ENCODE measurements at regions not wholly inside any gene's neighbourhood (a gene's known extent, or its start where the extent isn't known, plus 50 kb on each side); places are given as distances from the start of the nearest gene placed in this dataset.
A peak's percentile ranks its signal among the peaks of the same experiment; 100 is the strongest.

DNA sequence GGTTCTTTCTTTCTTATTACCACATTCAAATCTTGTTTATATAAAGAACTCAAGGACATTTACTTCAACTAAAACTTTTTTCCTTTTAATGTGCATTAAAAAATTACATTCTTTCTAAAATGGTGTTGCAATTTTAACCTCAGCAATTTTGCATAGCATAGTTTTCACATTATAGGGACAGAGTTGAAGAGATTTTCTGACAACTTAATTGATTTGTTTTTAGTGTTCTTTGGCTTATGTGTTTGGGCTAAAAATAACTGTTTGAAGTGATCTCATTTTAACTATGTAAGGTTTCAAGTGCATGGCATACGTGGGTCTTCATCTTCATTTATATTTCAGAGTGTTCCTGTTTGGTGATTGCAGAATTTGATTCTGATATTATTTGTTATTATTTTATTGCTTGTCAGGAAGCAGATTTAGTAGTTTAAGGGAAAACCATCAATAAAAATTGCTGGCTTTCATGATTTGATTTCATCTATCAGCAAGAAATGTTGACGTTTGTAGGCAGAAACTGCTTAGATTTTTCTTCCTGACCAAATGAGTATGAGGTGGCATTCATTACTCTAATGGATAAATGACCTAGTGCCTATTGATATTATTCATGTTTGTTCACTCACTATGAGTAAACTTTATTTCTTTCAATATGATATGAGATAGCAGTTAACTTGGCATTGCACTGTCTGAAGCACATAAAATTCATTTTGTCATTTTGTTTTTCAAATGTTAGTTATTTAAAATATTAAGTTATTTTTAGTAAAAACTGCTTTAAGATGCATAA lies 398.4 kb downstream of the NUP35 start:
- Histone ChIP-seq H3K4me2 (ENCODE audit: low read length) (no peak overlapping the region), H3K9me3 (ENCODE audit: low read length) (no peaks in the 10 kb centered on the region), H3K4me3 (ENCODE audit: low read length) (no peak overlapping the region), H3K79me2 (ENCODE audit: low read length) (no peaks in the 10 kb centered on the region), H3K27ac (ENCODE audit: low read length) (no peak overlapping the region), H3K27me3 (ENCODE audit: low read length) (no peaks in the 10 kb centered on the region), H3K4me1 (ENCODE audit: insufficient read depth, low read length) (no peaks in the 10 kb centered on the region), H4K20me1 (ENCODE audit: low read length) (no peaks in the 10 kb centered on the region), H2AFZ (ENCODE audit: low read length) (no peak overlapping the region), H3K9me2 (replicated peaks; ENCODE audit: low read length) (no peaks in the 10 kb centered on the region), H3F3A (ENCODE audit: low read length, unreplicated experiment) (no peaks in the 10 kb centered on the region), H3K9ac (ENCODE audit: low read length) (no peak overlapping the region), H3K36me3 (ENCODE audit: low read depth, low read length) (no peaks in the 10 kb centered on the region)
- TF ChIP-seq EZH2phosphoT487 (IDR thresholded peaks at IDR 0.05; ENCODE audit: borderline replicate concordance, low read length) (no peak), EZH2 (IDR thresholded peaks at IDR 0.05; ENCODE audit: low read length, unreplicated experiment) (no peak)
- TF ChIP-seq, protein P1, sequence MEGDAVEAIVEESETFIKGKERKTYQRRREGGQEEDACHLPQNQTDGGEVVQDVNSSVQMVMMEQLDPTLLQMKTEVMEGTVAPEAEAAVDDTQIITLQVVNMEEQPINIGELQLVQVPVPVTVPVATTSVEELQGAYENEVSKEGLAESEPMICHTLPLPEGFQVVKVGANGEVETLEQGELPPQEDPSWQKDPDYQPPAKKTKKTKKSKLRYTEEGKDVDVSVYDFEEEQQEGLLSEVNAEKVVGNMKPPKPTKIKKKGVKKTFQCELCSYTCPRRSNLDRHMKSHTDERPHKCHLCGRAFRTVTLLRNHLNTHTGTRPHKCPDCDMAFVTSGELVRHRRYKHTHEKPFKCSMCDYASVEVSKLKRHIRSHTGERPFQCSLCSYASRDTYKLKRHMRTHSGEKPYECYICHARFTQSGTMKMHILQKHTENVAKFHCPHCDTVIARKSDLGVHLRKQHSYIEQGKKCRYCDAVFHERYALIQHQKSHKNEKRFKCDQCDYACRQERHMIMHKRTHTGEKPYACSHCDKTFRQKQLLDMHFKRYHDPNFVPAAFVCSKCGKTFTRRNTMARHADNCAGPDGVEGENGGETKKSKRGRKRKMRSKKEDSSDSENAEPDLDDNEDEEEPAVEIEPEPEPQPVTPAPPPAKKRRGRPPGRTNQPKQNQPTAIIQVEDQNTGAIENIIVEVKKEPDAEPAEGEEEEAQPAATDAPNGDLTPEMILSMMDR (conservative IDR thresholded peaks at IDR 0.05; ENCODE audit: low read depth, low read length), result no peak
- ATAC-seq, result no peak
- BruUV-seq (replicated peaks), result no TSS peak
- no peak for DNase-seq
- ChIA-PET CTCF (no interaction called here), POLR2A (ENCODE audit: unreplicated experiment) (no interaction called here)
- intact Hi-C loops (cut with micrococcal nuclease), result no loop called here

DNA sequence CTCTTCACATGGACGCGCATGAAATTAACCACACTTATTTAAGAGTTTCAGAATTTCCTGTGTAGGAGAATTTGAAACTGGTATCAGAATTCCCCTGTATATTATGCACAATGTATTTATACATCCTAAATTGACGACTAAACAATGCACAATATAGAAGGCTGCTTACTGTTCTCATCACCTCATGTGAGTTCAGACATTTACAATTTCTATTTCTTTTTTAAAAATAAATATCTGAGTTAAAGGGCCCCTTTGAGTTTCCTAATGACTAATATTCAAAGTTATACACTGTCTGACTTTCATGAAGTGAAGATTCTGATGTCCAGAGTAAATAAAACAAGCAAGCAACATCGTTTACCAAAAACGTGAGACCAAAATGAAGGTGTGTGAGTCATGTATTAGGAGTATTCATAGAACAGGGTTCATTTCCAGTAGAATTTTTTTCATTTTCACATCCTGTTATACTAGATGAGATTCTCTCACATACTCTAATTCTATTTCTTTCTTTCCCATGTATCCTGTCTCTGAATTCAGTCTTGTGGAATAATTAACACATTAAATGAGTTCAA lies 406.2 kb downstream of the NUP35 start:
- no peaks in the 10 kb centered on the region for H4K20me1 ChIP-seq (ENCODE audit: low read length)
- no peaks in the 10 kb centered on the region for H3K27me3 ChIP-seq (ENCODE audit: low read length)
- H3K9ac ChIP-seq (ENCODE audit: low read length), result no peak overlapping the region
- H3F3A ChIP-seq (ENCODE audit: low read length, unreplicated experiment), result no peaks in the 10 kb centered on the region
- ChIA-PET POLR2A (ENCODE audit: unreplicated experiment) (no interaction called here), CTCF (no interaction called here)
- TF ChIP-seq EZH2phosphoT487 (IDR thresholded peaks at IDR 0.05; ENCODE audit: borderline replicate concordance, low read length), result no peak
- TF ChIP-seq, protein P1 (conservative IDR thresholded peaks at IDR 0.05; ENCODE audit: low read depth, low read length), result no peak
- no peak for TF ChIP-seq EZH2 (IDR thresholded peaks at IDR 0.05; ENCODE audit: low read length, unreplicated experiment)
- H3K4me3 ChIP-seq (ENCODE audit: low read length), result no peak overlapping the region
- H3K79me2 ChIP-seq (ENCODE audit: low read length), result no peaks in the 10 kb centered on the region
- no peak; the same call in 1 of the 2 replicates for ATAC-seq
- H2AFZ ChIP-seq (ENCODE audit: low read length), result no peak overlapping the region
- no peaks in the 10 kb centered on the region for H3K9me3 ChIP-seq (ENCODE audit: low read length)
- intact Hi-C loops (cut with micrococcal nuclease), result no loop called here
- H3K4me2 ChIP-seq (ENCODE audit: low read length), result no peak overlapping the region
- peaks cover 5% of the 10 kb centered on the region for H3K4me1 ChIP-seq (ENCODE audit: insufficient read depth, low read length)
- no peaks in the 10 kb centered on the region for H3K36me3 ChIP-seq (ENCODE audit: low read depth, low read length)
- peak; percentile 10 for DNase-seq
- no peaks in the 10 kb centered on the region for H3K9me2 ChIP-seq (replicated peaks; ENCODE audit: low read length)
- no TSS peak for BruUV-seq (replicated peaks)
- H3K27ac ChIP-seq (ENCODE audit: low read length), result no peak overlapping the region

DNA sequence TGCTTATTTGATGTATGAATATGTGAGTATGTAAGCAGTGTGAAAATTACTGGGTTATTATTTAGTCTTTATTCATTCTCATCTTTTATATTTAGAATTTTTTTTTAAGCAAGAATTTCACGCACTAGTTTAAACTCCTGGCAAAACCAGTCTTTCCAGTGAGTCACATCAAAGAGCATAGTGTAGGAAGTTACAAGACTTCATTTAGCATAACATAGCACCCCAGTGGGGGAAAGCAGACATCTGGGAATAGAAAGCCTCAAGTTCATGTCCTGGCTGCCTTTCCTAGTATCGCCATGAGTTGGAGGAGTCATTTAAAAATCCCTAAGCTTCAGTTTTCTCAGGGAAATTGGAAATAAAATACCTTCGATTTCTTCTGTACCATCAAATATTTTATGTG lies 408.3 kb downstream of the NUP35 start:
- Histone ChIP-seq H3K4me3 (ENCODE audit: low read length) (no peak overlapping the region), H3K4me2 (ENCODE audit: low read length) (peak overlapping the region; percentile 33; the same call in 1 of the 2 replicates), H3F3A (ENCODE audit: low read length, unreplicated experiment) (no peaks in the 10 kb centered on the region), H3K79me2 (ENCODE audit: low read length) (no peaks in the 10 kb centered on the region), H3K9ac (ENCODE audit: low read length) (no peak overlapping the region), H3K27me3 (ENCODE audit: low read length) (no peaks in the 10 kb centered on the region), H3K9me2 (replicated peaks; ENCODE audit: low read length) (no peaks in the 10 kb centered on the region), H3K9me3 (ENCODE audit: low read length) (no peaks in the 10 kb centered on the region), H3K4me1 (ENCODE audit: insufficient read depth, low read length) (peaks cover 5% of the 10 kb centered on the region), H3K27ac (ENCODE audit: low read length) (no peak overlapping the region), H3K36me3 (ENCODE audit: low read depth, low read length) (no peaks in the 10 kb centered on the region), H2AFZ (ENCODE audit: low read length) (no peak overlapping the region), H4K20me1 (ENCODE audit: low read length) (no peaks in the 10 kb centered on the region)
- DNase-seq (peak; percentile 74), ATAC-seq (peak; percentile 54)
- ChIA-PET CTCF (no interaction called here), POLR2A (ENCODE audit: unreplicated experiment) (no interaction called here)
- no TSS peak for BruUV-seq (replicated peaks)
- intact Hi-C loops (cut with micrococcal nuclease), result no loop called here
- TF ChIP-seq, protein P1 (conservative IDR thresholded peaks at IDR 0.05; ENCODE audit: low read depth, low read length), result no peak
- TF ChIP-seq EZH2 (IDR thresholded peaks at IDR 0.05; ENCODE audit: low read length, unreplicated experiment) (no peak), EZH2phosphoT487 (IDR thresholded peaks at IDR 0.05; ENCODE audit: borderline replicate concordance, low read length) (no peak)
